ENCODE measurements at regions not wholly inside any gene's neighbourhood (a gene's known extent, or its start where the extent isn't known, plus 50 kb on each side); places are given as distances from the start of the nearest gene placed in this dataset.

DNA sequence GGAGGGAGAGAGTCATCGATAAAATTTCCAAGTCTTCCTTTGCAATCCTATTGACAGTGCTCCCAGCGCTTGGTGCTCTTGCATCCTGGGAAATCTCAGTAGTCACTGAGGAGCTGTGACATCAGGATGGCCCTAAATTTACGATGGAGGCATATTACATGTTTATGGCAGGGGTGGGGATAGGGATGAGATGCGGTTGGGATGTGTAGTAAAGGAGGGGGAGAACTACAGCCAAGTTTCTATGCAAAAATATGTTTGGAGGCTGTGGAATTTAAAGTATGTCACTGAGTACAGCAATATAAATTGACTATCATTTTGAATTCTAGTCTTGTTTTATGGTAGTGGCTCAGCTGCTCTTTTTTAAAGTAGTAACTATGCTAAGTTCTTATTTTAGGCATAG lies 544.9 kb downstream of the PKHD1 start:
- TF ChIP-seq, protein P1, sequence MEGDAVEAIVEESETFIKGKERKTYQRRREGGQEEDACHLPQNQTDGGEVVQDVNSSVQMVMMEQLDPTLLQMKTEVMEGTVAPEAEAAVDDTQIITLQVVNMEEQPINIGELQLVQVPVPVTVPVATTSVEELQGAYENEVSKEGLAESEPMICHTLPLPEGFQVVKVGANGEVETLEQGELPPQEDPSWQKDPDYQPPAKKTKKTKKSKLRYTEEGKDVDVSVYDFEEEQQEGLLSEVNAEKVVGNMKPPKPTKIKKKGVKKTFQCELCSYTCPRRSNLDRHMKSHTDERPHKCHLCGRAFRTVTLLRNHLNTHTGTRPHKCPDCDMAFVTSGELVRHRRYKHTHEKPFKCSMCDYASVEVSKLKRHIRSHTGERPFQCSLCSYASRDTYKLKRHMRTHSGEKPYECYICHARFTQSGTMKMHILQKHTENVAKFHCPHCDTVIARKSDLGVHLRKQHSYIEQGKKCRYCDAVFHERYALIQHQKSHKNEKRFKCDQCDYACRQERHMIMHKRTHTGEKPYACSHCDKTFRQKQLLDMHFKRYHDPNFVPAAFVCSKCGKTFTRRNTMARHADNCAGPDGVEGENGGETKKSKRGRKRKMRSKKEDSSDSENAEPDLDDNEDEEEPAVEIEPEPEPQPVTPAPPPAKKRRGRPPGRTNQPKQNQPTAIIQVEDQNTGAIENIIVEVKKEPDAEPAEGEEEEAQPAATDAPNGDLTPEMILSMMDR (conservative IDR thresholded peaks at IDR 0.05; ENCODE audit: low read depth, low read length), result no peak
- DNase-seq (ENCODE audit: low read depth), result no peak
- no peak overlapping the region for H3K4me3 ChIP-seq (ENCODE audit: low read depth, low read length)

DNA sequence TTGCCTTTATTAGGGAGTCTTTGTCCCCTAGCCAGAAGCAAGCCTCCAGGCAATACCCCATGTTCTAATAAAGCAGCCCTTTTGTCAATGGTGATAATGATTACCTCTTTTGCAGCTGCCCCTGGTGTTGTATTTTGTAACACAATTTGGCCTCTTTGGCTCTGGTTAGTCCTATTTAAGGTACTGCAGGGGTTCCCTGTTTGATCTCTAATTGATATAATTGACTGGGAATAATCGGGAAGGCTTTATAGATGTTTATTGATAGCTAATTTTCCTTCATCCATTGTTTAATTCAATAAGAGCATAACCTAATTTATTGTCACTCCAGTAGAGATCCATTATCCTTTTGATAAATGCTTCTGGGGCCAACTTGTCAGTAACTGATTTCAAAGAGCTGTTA lies 537.2 kb downstream of the PKHD1 start:
- H3K4me3 ChIP-seq (ENCODE audit: low read depth, low read length), result no peak overlapping the region
- TF ChIP-seq, protein P1 (conservative IDR thresholded peaks at IDR 0.05; ENCODE audit: low read depth, low read length), result no peak

DNA sequence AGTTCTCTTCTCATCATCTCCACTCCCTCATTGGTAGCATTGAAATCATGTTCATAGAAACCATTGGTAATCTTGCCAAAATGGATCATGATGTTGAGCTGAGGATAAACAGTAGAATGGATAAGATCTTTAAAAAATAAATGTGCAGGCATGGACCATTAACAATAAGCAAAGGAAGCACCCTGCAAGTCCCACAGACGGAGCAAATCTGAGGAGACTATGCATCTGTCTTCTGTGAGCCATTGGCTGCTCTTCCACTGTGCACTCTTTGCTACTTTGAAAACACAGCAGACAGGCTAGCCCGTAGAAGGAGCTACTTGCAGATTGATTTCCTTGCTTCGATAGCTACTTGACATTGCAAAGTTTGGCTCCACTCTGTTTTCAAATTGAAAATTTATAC lies 535.0 kb downstream of the PKHD1 start:
- TF ChIP-seq, protein P1 (conservative IDR thresholded peaks at IDR 0.05; ENCODE audit: low read depth, low read length), result no peak
- no peak overlapping the region for H3K4me3 ChIP-seq (ENCODE audit: low read depth, low read length)
- DNase-seq (ENCODE audit: low read depth), result no peak

More for the DNA sequence above, 537.2 kb downstream of the PKHD1 start:
- no peak for DNase-seq (ENCODE audit: low read depth)

DNA sequence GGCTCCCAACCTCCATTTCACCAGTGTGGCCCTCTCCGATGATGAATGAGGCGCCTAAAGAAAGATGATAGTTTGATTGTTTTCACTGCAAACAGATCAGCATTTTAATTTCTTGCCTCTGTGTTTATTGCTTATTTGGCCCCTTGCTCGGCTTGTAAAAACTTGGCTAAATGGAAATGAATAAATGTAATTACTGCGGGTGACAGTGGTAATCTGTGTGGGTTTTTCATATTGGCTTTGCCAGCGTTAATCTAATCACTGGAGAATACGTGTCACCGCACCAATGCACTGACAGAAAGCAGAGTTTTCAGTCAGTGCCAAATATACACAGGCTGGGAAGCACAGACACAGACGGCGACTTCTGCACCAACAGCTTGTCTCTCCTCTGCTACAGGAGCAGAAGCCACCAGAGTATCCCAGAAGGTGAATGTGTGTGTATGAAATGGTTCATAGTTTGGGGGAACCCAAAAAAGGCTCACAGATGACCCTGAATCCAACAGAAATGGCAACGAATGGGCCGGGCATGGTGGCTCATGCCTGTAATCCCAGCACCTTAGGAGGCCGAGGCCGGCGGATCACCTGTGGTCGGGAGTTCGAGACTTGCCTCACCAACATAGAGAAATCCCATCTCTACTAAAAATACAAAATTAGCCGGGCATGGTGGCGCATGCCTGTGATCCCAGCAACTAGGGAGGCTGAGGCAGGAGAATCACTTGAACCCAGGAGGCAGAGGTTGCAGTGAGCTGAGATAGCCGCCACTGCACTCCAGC lies 534.0 kb downstream of the PKHD1 start:
- no peak for DNase-seq (ENCODE audit: low read depth)
- no peak overlapping the region for H3K4me3 ChIP-seq (ENCODE audit: low read depth, low read length)
- TF ChIP-seq, protein P1 (conservative IDR thresholded peaks at IDR 0.05; ENCODE audit: low read depth, low read length), result no peak

- DNase-seq (ENCODE audit: low read depth), result no peak
- TF ChIP-seq, protein P1 (conservative IDR thresholded peaks at IDR 0.05; ENCODE audit: low read depth, low read length), result no peak
- no peak overlapping the region for H3K4me3 ChIP-seq (ENCODE audit: low read depth, low read length)
These were observed 533.4 kb downstream of the PKHD1 start for GRCh38 chr6:51554029-51554428.

- H3K4me3 ChIP-seq (ENCODE audit: low read depth, low read length), result no peak overlapping the region
- TF ChIP-seq, protein P1 (conservative IDR thresholded peaks at IDR 0.05; ENCODE audit: low read depth, low read length), result no peak
- no peak for DNase-seq (ENCODE audit: low read depth)
These were observed 528.4 kb downstream of the PKHD1 start for GRCh38 chr6:51559059-51559458.

- DNase-seq (ENCODE audit: low read depth), result no peak
- H3K4me3 ChIP-seq (ENCODE audit: low read depth, low read length), result no peak overlapping the region
- TF ChIP-seq, protein P1 (conservative IDR thresholded peaks at IDR 0.05; ENCODE audit: low read depth, low read length), result no peak
These were observed 525.2 kb downstream of the PKHD1 start for GRCh38 chr6:51562198-51562597.

Measured in choroid plexus epithelial cell (primary cell).